Muscle of leg (tissue), 3 donors: ENCODE measurements at regions not wholly inside any gene's neighbourhood (a gene's known extent, or its start where the extent isn't known, plus 50 kb on each side); places are given as distances from the start of the nearest gene placed in this dataset.
"Not testable (repeated sequence)": the region's sequence is repeated elsewhere in the genome, so short reads cannot be mapped to it uniquely, and the experiment has no call there.

ENCODE experiments used
- DNase-seq: peaks from one replicate; pipeline ENCODE4 v3.0.0; 2013
- H3K27ac ChIP-seq: one replicate; pipeline ENCODE4 v1.5.1; 2013; ENCODE audit warnings: mild to moderate bottlenecking, low read length, control low read depth
- H3K27me3 ChIP-seq: one replicate; pipeline ENCODE4 v1.6.1; 2013; ENCODE audit warnings: low read length; ENCODE audit not compliant: control insufficient read depth, insufficient read depth
- H3K36me3 ChIP-seq: one replicate; pipeline ENCODE4 v1.6.1; 2013; ENCODE audit warnings: low read length; ENCODE audit not compliant: control insufficient read depth, insufficient read depth
- H3K4me1 ChIP-seq: one replicate; pipeline ENCODE4 v1.6.1; 2013; ENCODE audit warnings: low read length; ENCODE audit not compliant: control insufficient read depth, insufficient read depth
- H3K4me3 ChIP-seq: one replicate; pipeline ENCODE4 v1.5.1; 2013; ENCODE audit warnings: low read length, control low read depth
- H3K9me3 ChIP-seq: replicated peaks from 2 replicates; pipeline ENCODE4 v1.6.1; 2013; ENCODE audit warnings: low read depth, low read length; ENCODE audit not compliant: control insufficient read depth
- WGBS: methylation state at CpG from one replicate; pipeline ENCODE4 v1.1.5; 2013; ENCODE audit warnings: missing lambda C conversion rate; ENCODE audit not compliant: insufficient coverage; 5-methylcytosine and 5-hydroxymethylcytosine counted together

- no peak overlapping the region for H3K27ac ChIP-seq
Observed at GRCh38 chr2:184129073-184129472, 469.3 kb upstream of the ZNF804A start.

GRCh38 chr2:184137955-184138354 lies 460.4 kb upstream of the ZNF804A start:
- H3K9me3 ChIP-seq = peaks cover 3% of the 10 kb centered on the region
- no peak overlapping the region for H3K4me3 ChIP-seq
- H3K27me3 ChIP-seq = no peaks in the 10 kb centered on the region
- no peaks in the 10 kb centered on the region for H3K36me3 ChIP-seq
- DNase-seq = no peak
- H3K4me1 ChIP-seq = no peaks in the 10 kb centered on the region
- H3K27ac ChIP-seq = no peak overlapping the region
- 100% methylated on average over 1 of the region's 1 CpG for WGBS

More at GRCh38 chr2:184129073-184129472, 469.3 kb upstream of the ZNF804A start:
- H3K36me3 ChIP-seq = no peaks in the 10 kb centered on the region
- no peak overlapping the region for H3K4me3 ChIP-seq
- H3K9me3 ChIP-seq = no peaks in the 10 kb centered on the region
- 0% methylated on average over 1 of the region's 1 CpG for WGBS
- DNase-seq = no peak
- no peaks in the 10 kb centered on the region for H3K27me3 ChIP-seq
- no peaks in the 10 kb centered on the region for H3K4me1 ChIP-seq

- peak; percentile 62 for DNase-seq
- H3K9me3 ChIP-seq = no peaks in the 10 kb centered on the region
- peak overlapping the region; percentile 66 for H3K27ac ChIP-seq
- no peaks in the 10 kb centered on the region for H3K4me1 ChIP-seq
- H3K36me3 ChIP-seq = no peaks in the 10 kb centered on the region
- H3K4me3 ChIP-seq = no peak overlapping the region
- no peaks in the 10 kb centered on the region for H3K27me3 ChIP-seq
Observed at GRCh38 chr2:184141866-184142265, 456.5 kb upstream of the ZNF804A start.

- H3K9me3 ChIP-seq = peaks cover 2% of the 10 kb centered on the region
- no peak overlapping the region for H3K27ac ChIP-seq
- H3K36me3 ChIP-seq = no peaks in the 10 kb centered on the region
- H3K4me1 ChIP-seq = no peaks in the 10 kb centered on the region
- WGBS = no CpG with 5 or more reads among the region's 2 CpGs
- no peaks in the 10 kb centered on the region for H3K27me3 ChIP-seq
- H3K4me3 ChIP-seq = no peak overlapping the region
- DNase-seq = no peak
Observed at GRCh38 chr2:184154438-184154837, 443.9 kb upstream of the ZNF804A start.

GRCh38 chr2:184155791-184156190 lies 442.5 kb upstream of the ZNF804A start:
- Histone ChIP-seq H3K4me3 (no peak overlapping the region), H3K4me1 (no peaks in the 10 kb centered on the region), H3K27ac (no peak overlapping the region), H3K36me3 (no peaks in the 10 kb centered on the region), H3K27me3 (no peaks in the 10 kb centered on the region), H3K9me3 (no peaks in the 10 kb centered on the region)
- WGBS = no CpG with 5 or more reads among the region's 1 CpG
- no peak for DNase-seq

GRCh38 chr2:184157141-184157540 lies 441.2 kb upstream of the ZNF804A start:
- Histone ChIP-seq H3K27ac (no peak overlapping the region), H3K36me3 (no peaks in the 10 kb centered on the region), H3K9me3 (no peaks in the 10 kb centered on the region), H3K4me3 (no peak overlapping the region), H3K27me3 (no peaks in the 10 kb centered on the region), H3K4me1 (no peaks in the 10 kb centered on the region)
- DNase-seq = no peak
- WGBS = 50% methylated on average over 1 of the region's 2 CpGs

- H3K36me3 ChIP-seq = no peaks in the 10 kb centered on the region
- no peaks in the 10 kb centered on the region for H3K27me3 ChIP-seq
- no peaks in the 10 kb centered on the region for H3K9me3 ChIP-seq
- WGBS = no CpG with 5 or more reads among the region's 2 CpGs
- no peak for DNase-seq
- H3K4me1 ChIP-seq = no peaks in the 10 kb centered on the region
- no peak overlapping the region for H3K27ac ChIP-seq
- no peak overlapping the region for H3K4me3 ChIP-seq
Observed at GRCh38 chr2:184162426-184162825, 435.9 kb upstream of the ZNF804A start.

- 90% methylated on average over 5 of the region's 5 CpGs for WGBS
- H3K4me1 ChIP-seq, H3K27me3 ChIP-seq, H3K27ac ChIP-seq, H3K9me3 ChIP-seq, H3K36me3 ChIP-seq, DNase-seq, H3K4me3 ChIP-seq: not testable (repeated sequence)
Observed at GRCh38 chr2:184168823-184169222, 429.5 kb upstream of the ZNF804A start.

- Histone ChIP-seq H3K4me3 (no peak overlapping the region), H3K27ac (no peak overlapping the region), H3K36me3 (no peaks in the 10 kb centered on the region), H3K9me3 (peaks cover 3% of the 10 kb centered on the region), H3K27me3 (no peaks in the 10 kb centered on the region), H3K4me1 (no peaks in the 10 kb centered on the region)
- 88% methylated on average over 3 of the region's 4 CpGs for WGBS
- DNase-seq = no peak
Observed at GRCh38 chr2:184169366-184169765, 429.0 kb upstream of the ZNF804A start.

GRCh38 chr2:184174493-184175104 lies 423.7 kb upstream of the ZNF804A start:
- Histone ChIP-seq H3K27me3 (no peaks in the 10 kb centered on the region), H3K4me1 (no peaks in the 10 kb centered on the region), H3K4me3 (no peak overlapping the region), H3K27ac (no peak overlapping the region), H3K9me3 (peaks cover 3% of the 10 kb centered on the region), H3K36me3 (no peaks in the 10 kb centered on the region)
- no peak for DNase-seq
- no CpG with 5 or more reads among the region's 8 CpGs for WGBS

GRCh38 chr2:184178229-184178628 lies 420.1 kb upstream of the ZNF804A start:
- Histone ChIP-seq H3K9me3 (no peaks in the 10 kb centered on the region), H3K27me3 (no peaks in the 10 kb centered on the region), H3K4me3 (no peak overlapping the region), H3K27ac (no peak overlapping the region), H3K4me1 (no peaks in the 10 kb centered on the region), H3K36me3 (no peaks in the 10 kb centered on the region)
- peak; percentile 2 for DNase-seq
- no CpG with 5 or more reads among the region's 3 CpGs for WGBS
